Frontal cortex (tissue), 3 donors: ENCODE measurements at regions not wholly inside any gene's neighbourhood (a gene's known extent, or its start where the extent isn't known, plus 50 kb on each side); places are given as distances from the start of the nearest gene placed in this dataset.

ENCODE experiments used
- DNase-seq, 2 donors: peaks; one replicate each; pipeline ENCODE4 v3.0.0; 2012; ENCODE audit warnings: low spot score in 2 of 2
- FAIRE-seq: peaks from 2 replicates; lab custom pipeline; 2012; peaks lifted over from hg19 to GRCh38; lab: Jason Lieb, UNC
- donor health status: control.
- donor health status: control.
- donor health status: control.

GRCh38 chr9:107707428-107707837 lies 217.9 kb upstream of the KLF4 start:
- FAIRE-seq (no peak), DNase-seq (no peak)

- FAIRE-seq: no peak
- no peak for DNase-seq
Observed at GRCh38 chr9:107706701-107707427, 217.3 kb upstream of the KLF4 start.

DNA sequence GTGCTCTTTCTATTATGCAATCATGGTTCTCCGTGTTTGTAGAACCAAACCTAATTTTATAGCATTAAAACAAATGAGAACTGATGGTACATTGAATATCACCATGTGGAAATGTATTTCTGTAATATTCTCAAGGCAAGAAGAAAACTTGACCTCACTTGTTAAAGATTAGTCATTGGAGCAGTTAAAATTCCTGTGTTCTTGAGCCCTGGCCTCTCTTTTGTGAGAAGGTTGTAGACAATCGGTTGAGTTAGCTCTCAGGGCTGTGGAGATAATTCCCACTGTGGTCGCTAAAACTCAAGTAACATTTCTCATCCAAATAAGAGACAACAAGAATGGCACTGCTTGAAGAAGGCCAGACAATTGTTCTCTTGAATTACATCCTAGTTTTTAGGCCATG lies 216.0 kb upstream of the KLF4 start:
- DNase-seq (no peak), FAIRE-seq (no peak)

- DNase-seq: no peak
- FAIRE-seq: no peak
Observed at GRCh38 chr9:107704774-107705173, 215.2 kb upstream of the KLF4 start.

DNA sequence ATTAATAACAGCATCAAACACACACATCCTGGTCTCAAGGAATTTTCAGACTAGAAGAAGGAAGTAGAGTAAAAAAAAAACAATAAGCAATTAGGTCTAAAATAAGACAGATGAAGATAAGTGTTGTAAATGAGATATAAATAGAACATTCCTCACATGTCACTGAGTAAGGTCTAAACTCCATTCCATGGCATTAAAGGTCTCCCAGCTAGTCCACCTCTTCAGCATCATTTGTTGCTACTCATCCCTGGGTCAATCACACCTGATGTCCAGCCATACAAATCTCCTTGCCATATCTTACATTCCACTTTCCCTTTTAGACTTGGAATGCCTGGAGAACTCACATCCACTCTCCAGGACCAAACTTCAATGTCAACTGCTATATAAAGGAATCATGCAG lies 214.1 kb upstream of the KLF4 start:
- DNase-seq: no peak
- no peak for FAIRE-seq

- FAIRE-seq: no peak
- DNase-seq: no peak
Observed at GRCh38 chr9:107700847-107701246, 211.3 kb upstream of the KLF4 start.

DNA sequence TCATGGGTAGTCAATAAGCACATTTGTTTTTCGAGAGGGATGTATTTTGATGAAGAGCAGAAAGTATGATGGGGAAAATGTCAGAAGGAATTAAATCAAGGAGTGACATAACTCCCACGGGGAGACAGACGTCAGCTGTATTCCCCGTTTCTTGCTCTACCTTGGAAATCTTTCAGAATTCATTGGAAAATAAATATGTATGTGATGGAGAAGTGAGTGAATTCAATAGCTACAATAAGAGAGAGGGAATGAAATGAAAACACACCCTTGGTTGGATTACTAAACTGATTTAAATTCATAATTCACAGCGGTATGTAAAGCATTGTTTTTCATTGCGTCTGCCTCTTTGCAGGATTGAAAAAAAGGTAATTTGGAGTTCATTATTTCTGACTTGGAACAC lies 209.7 kb upstream of the KLF4 start:
- FAIRE-seq (no peak), DNase-seq (no peak)

DNA sequence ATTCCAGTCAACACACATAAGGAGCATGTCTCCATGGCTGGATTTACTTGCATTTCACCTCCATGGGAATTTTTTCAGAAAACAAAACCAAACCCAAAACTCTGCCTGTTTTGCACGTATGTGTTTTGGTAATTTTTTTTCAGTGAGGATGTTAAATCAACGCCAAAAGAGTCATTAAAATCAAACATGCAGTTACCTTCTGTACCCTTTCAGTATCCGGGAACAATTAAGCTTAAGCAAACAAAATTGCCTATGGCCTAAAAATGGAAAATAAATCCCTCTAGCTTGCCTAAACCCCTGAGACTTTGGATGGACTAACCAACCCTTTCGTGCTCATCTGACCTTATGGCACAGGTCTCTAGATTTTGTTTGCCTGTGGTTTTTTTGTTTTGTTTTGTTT lies 209.2 kb upstream of the KLF4 start:
- no peak for DNase-seq
- FAIRE-seq: no peak

GRCh38 chr9:107696302-107696701 lies 206.7 kb upstream of the KLF4 start:
- no peak for DNase-seq
- FAIRE-seq: no peak

DNA sequence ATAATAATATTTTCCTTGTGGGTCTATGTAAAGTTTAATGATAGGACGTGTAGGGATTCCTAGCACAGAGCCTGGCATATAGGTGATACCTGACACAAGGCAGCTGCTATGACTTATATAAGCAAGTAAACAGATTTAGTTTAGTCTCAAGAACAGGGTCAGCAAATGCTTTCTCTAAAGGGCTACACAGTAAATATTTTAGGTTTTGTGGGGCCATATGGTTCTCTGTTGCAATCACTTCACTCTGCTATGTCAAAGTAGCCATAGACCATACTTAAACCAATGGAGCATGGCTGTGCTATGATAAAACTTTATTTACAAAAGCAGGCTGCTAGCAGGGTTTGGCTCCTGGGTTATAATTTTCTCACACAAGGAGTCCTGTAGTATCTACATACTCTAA lies 204.8 kb upstream of the KLF4 start:
- DNase-seq (no peak), FAIRE-seq (no peak)

- no peak for DNase-seq
- no peak for FAIRE-seq
Observed at GRCh38 chr9:107693625-107694326, 204.2 kb upstream of the KLF4 start.

DNA sequence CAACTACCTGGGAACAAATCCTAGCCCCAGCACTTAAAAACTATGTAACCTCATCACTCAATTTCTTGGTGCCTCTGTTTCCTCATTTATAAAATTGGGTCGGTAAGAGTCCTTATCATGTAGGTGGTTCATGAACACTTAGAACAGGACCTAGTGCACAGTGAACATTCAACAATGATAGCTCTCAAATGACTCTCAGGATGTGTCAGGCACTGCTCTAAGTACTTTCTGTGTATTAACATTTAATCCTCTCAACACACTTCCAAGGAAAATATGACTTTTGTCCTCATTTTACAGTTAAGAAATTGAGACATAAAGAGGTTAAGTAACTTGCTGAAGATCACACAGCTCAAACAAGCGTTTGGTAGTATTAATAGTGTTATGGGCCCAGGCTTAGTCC lies 202.1 kb upstream of the KLF4 start:
- DNase-seq: no peak
- no peak for FAIRE-seq

DNA sequence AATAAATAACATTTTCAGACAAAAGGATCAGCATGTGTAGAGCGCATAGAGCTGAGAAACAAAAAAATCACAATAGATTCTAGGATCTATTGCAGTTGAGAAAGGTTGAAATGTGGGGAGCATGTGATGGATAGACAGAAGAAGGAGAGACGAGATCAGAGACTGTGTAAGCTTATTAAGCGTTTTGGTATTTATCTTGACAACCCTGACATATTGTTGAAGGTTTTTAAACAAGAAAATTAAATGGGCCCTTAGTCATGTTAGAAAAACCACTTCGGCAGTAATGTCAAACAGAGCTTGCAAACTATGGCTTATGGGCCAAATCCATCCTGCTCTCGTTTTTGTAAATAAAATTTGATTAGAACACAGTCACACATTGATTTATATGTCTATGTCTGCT lies 200.5 kb upstream of the KLF4 start:
- FAIRE-seq (no peak), DNase-seq (no peak)

DNA sequence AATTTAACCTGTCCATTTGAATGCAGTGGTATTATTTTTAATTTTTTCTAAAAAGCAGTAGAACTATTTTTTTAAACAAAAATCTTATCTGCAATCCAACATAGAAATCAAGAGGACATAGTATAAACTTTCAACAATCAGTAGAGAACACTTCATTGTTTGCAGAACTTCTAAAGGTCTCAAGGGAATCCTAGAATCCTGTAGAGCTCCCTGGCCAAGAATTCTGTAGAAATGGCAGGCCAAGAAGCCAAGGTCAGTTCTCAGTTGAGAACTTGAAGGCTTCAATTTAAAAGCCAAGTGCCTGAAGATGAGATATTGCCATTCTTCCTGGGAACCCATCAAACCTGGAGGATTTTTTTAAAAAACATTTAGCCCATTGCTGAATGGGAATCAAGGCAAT lies 199.2 kb upstream of the KLF4 start:
- FAIRE-seq: no peak

DNA sequence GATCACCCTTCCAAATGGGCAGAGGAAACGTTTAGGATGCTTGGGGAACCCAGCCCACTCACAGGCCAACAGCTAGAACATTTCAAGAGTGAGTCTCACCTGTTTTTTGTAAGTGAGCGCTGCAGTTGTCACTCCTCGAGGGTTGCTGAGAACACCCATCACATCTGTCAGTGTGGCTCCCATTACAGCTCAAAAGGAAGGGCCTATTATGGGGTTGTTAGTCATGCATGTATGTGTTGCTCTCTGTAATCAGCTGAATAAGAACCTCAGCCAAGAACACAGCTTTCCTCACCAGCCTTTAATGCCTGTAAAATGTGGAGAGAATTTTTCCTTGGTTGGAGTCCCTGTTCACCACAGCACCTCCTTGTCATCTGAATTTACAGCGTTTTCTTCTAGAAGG lies 196.3 kb upstream of the KLF4 start:
- FAIRE-seq: no peak
- no peak for DNase-seq

More for the DNA sequence above, 199.2 kb upstream of the KLF4 start:
- no peak for DNase-seq

DNA sequence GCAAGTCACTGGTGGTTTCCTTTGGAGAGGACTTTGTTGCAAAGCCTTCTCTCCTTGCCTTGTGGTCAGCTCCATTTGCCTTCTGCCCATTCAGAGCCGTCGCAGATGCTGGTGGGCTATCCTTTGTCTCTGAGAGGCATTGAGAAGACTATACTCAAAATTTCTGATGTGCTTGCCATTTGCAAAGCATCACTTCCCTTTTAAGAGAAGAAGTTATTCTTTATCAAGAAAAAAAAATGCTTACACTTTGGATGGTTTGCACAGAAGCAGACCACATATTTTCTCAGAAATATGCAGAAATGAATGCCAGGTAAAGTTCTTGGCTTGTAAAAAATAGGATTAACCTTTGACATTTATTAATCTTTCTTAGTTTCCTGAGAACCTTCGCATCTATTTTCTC lies 195.8 kb upstream of the KLF4 start:
- FAIRE-seq: no peak
- no peak for DNase-seq

DNA sequence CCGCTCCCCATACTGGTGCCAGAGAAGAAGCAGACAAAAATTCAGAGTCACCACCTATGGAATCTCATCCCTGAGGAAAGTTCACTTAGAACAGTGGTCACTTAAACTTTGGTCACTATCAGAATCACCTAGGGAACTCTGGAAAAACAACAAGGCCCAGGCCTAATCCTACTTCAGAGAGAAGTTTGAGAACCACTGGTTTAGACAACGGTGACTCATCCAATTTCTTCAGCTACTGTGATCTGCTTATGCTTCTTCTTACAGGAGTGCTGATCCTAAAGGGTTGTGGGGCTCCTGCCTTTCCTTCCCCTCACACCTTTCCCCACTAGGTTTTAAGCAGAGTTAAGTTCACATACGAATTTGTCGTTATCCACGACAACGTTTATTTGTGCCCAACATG lies 194.7 kb upstream of the KLF4 start:
- FAIRE-seq: no peak
- no peak for DNase-seq

- no peak for FAIRE-seq
Observed at GRCh38 chr9:107683566-107683965, 194.0 kb upstream of the KLF4 start.

DNA sequence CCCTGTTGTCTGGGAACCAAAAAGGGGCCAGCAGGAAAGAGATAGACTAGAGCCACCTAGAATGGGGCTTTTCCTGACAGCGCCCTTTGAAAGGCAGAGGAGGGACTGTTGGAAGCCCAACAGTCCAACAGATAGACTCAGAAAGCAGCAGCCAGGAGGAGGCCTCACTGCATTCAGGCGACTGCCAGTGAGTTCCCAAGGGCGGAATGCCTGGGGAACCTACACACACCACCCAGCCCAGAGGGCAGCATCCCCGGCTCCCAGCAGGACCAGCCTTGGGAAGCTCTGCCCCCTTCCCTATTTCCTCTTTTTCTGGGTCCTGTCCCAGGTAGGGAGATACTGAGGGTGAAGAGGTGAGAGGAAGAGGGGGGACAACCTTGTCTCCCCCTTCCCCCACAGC lies 192.4 kb upstream of the KLF4 start:
- DNase-seq (no peak), FAIRE-seq (no peak)

More at GRCh38 chr9:107683566-107683965, 194.0 kb upstream of the KLF4 start:
- no peak for DNase-seq

DNA sequence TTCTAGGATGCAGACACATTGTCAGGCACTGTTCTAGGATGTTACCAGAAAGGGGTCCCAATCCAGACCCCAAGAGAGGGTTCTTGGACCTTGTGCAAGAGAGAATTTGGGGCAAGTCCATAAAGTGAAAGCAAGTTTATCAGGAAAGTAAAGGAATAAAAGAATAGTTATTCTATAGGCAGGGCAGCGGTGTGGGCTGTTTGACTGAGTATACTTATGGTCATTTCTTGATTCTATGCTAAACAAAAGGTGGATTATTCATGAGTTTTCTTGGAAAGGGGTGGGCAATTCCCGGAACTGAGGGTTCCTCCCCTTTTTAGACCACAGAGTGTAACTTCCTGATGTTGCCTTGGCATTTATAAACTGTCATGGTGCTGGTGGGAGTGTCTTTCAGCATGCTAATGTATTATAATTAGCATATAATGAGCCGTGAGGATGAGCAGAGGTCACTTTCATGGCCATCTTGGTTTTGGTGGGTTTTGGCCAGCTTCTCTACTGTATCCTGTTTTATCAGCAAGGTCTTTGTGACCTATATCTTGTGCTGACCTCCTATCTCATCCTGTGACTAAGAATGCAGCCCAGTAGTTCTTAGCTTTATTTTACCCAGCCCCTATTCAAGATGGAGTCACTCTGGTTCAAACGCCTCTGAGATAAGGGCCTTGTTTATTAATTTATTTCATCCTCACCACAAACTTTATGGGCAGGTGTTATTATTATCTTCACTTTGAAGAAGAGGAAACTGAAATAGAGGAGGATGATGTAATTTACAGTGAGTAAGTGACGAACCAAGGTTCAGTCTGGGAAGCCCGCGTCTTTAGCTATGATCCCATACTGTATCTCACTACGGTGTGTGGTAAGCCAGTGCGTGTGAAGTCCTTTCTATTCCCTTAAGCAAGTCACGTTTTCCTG lies 186.0 kb upstream of the KLF4 start:
- no peak for FAIRE-seq
- no peak for DNase-seq
